Right lobe of liver (tissue), 4 donors: ENCODE measurements at regions not wholly inside any gene's neighbourhood (a gene's known extent, or its start where the extent isn't known, plus 50 kb on each side); places are given as distances from the start of the nearest gene placed in this dataset.

ENCODE experiments used
- POLR2A ChIP-seq: fragments of 450-650 bp; IDR thresholded peaks from one replicate; pipeline ENCODE4 v1.6.1; 2017; ENCODE audit warnings: antibody characterized with exemption, mild to moderate bottlenecking
- TF ChIP-seq, protein P1 (sequence below), 4 donors: fragments of 200-600 bp in 3 of 4; fragments of 450-650 bp in 1 of 4; IDR thresholded peaks; one replicate each; pipeline versions ENCODE4 v1.5.1 to v1.8.0; 2016 to 2022; ENCODE audit warnings: antibody characterized with exemption in 4 of 4, mild to moderate bottlenecking in 2 of 4
- donor health status: DM: no; HTN: no; CAD: no.
- donor health status: DM: no; HTN: no; CAD: no.
- donor health status: DM: no; HTN: yes; CAD: no.

DNA sequence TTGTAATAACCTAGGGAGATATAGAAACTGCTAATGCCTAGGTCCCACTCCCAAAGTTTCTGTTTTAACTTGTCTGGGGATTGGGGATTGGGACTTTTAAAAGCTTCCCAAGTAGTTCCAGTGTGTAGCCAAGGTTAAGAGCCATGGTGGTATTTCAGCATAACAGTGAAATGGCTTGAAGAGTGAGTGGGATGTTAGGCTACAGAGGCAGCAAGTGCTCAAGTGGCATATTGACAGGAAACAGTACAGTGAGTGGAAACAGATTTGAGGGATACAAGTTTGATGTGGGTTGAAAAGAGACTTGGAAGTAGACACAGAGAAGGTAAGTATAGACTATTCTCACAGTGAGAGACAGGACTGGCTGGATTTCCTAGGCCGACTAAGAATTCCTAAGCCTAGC lies 217.6 kb upstream of the CNKSR2 start:
- TF ChIP-seq, protein P1, sequence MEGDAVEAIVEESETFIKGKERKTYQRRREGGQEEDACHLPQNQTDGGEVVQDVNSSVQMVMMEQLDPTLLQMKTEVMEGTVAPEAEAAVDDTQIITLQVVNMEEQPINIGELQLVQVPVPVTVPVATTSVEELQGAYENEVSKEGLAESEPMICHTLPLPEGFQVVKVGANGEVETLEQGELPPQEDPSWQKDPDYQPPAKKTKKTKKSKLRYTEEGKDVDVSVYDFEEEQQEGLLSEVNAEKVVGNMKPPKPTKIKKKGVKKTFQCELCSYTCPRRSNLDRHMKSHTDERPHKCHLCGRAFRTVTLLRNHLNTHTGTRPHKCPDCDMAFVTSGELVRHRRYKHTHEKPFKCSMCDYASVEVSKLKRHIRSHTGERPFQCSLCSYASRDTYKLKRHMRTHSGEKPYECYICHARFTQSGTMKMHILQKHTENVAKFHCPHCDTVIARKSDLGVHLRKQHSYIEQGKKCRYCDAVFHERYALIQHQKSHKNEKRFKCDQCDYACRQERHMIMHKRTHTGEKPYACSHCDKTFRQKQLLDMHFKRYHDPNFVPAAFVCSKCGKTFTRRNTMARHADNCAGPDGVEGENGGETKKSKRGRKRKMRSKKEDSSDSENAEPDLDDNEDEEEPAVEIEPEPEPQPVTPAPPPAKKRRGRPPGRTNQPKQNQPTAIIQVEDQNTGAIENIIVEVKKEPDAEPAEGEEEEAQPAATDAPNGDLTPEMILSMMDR (IDR thresholded peaks at IDR 0.05), result no peak
- TF ChIP-seq POLR2A, result no peak
